CD8-positive, alpha-beta memory T cell (primary cell): ENCODE measurements at regions not wholly inside any gene's neighbourhood (a gene's known extent, or its start where the extent isn't known, plus 50 kb on each side); places are given as distances from the start of the nearest gene placed in this dataset.

ENCODE experiments used
- CTCF ChIA-PET: fragments of 350-600 bp; sonication (Branson Sonifier 250); formaldehyde crosslinking; loops from one replicate; lab custom pipeline; 2021; ENCODE audit warnings: antibody characterized with exemption; lab: Charles Lee
- POLR2A ChIA-PET: fragments of 350-600 bp; sonication (Branson Sonifier 250); formaldehyde crosslinking; loops from one replicate; lab custom pipeline; 2021; ENCODE audit warnings: antibody characterized with exemption; lab: Charles Lee
- DNase-seq, 5 donors: peaks; one replicate each; pipeline versions ENCODE4 v3.0.0 to v3.0.0-alpha.2; 2020 to 2022; ENCODE audit warnings: mixed read lengths in 1 of 5
- H3K27ac ChIP-seq: one replicate; pipeline ENCODE4 v1.7.0; 2013; ENCODE audit warnings: low read depth, mild to moderate bottlenecking, low read length, moderate library complexity
- H3K27me3 ChIP-seq: 2 replicates; pipeline ENCODE4 v1.7.0; 2013; ENCODE audit warnings: low read length, mild to moderate bottlenecking; ENCODE audit not compliant: insufficient read depth, poor library complexity, severe bottlenecking
- H3K36me3 ChIP-seq: 2 replicates; pipeline ENCODE4 v1.7.0; 2013; ENCODE audit warnings: mild to moderate bottlenecking, low read length, moderate library complexity; ENCODE audit not compliant: insufficient read depth
- H3K4me1 ChIP-seq: 2 replicates; pipeline ENCODE4 v1.7.0; 2013; ENCODE audit warnings: mild to moderate bottlenecking, low read length, moderate library complexity; ENCODE audit not compliant: insufficient read depth
- H3K4me3 ChIP-seq: 2 replicates; pipeline ENCODE4 v1.7.0; 2013; ENCODE audit warnings: mild to moderate bottlenecking, low read length
- H3K9me3 ChIP-seq: 2 replicates; pipeline ENCODE4 v1.7.0; 2013; ENCODE audit warnings: mild to moderate bottlenecking, low read length
- H3K27ac Mint-ChIP-seq, 8 donors: one replicate each; pipeline ENCODE4 v1.8.0; 2020 to 2021; ENCODE audit warnings: mixed read lengths in 8 of 8, mild to moderate bottlenecking in 6 of 8, inconsistent platforms in 3 of 8, moderate library complexity in 3 of 8
- H3K27me3 Mint-ChIP-seq, 2 donors: one replicate each; pipeline ENCODE4 v1.8.0; 2020 to 2021; ENCODE audit warnings: mixed read lengths in 2 of 2, mild to moderate bottlenecking in 1 of 2, moderate library complexity in 1 of 2
- H3K36me3 Mint-ChIP-seq, 3 donors: one replicate each; pipeline ENCODE4 v1.8.0; 2020 to 2021; ENCODE audit warnings: mixed read lengths in 3 of 3, inconsistent platforms in 1 of 3, mild to moderate bottlenecking in 1 of 3
- H3K4me1 Mint-ChIP-seq, 3 donors: one replicate each; pipeline ENCODE4 v1.8.0; 2020 to 2021; ENCODE audit warnings: mixed read lengths in 3 of 3, inconsistent platforms in 1 of 3, mild to moderate bottlenecking in 1 of 3
- H3K4me3 Mint-ChIP-seq, 7 donors: one replicate each; pipeline ENCODE4 v1.8.0; 2020 to 2021; ENCODE audit warnings: mixed read lengths in 7 of 7, mild to moderate bottlenecking in 6 of 7, moderate library complexity in 4 of 7, inconsistent platforms in 2 of 7
- H3K9me3 Mint-ChIP-seq, 5 donors: one replicate each; pipeline ENCODE4 v1.8.0; 2020 to 2022; ENCODE audit warnings: mixed read lengths in 5 of 5, mild to moderate bottlenecking in 3 of 5, moderate library complexity in 2 of 5, inconsistent platforms in 1 of 5

DNA sequence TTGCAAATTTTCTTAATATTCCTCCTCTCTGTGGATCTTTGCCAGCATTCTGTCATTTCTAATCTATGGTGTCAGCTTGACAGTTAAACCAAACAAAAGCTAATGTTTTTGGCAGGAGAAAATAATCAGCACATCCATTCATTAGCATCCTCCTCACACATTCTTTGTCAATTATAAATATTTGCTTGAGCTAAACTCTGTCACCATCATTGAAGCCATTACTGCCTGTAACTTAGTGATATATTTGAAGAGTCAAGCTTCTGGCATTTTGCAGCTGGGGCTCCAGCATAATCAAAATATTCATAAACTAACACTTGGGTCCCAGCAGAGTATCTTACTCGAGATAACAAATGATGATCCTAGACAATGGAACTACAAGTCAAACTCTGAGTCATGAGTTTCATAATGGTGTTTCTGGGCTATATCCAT lies 126.1 kb downstream of the EIF4E start:
- H3K27me3 Mint-ChIP-seq, result peaks cover 0 to 4% of the 10 kb centered on the region in 2 donors
- H3K36me3 Mint-ChIP-seq, result peaks cover 0 to 4% (median 0%) of the 10 kb centered on the region in 3 donors
- no peak overlapping the region for H3K27ac Mint-ChIP-seq
- H3K9me3 Mint-ChIP-seq, result no peaks in the 10 kb centered on the region
- H3K4me3 Mint-ChIP-seq, result no peak overlapping the region
- CTCF ChIA-PET, result no interaction called here
- Histone ChIP-seq H3K27me3 (no peaks in the 10 kb centered on the region), H3K4me3 (no peak overlapping the region), H3K9me3 (no peaks in the 10 kb centered on the region), H3K36me3 (no peaks in the 10 kb centered on the region), H3K4me1 (no peaks in the 10 kb centered on the region), H3K27ac (no peak overlapping the region)
- POLR2A ChIA-PET, result no interaction called here
- no peaks in the 10 kb centered on the region for H3K4me1 Mint-ChIP-seq
- DNase-seq, result no peak

DNA sequence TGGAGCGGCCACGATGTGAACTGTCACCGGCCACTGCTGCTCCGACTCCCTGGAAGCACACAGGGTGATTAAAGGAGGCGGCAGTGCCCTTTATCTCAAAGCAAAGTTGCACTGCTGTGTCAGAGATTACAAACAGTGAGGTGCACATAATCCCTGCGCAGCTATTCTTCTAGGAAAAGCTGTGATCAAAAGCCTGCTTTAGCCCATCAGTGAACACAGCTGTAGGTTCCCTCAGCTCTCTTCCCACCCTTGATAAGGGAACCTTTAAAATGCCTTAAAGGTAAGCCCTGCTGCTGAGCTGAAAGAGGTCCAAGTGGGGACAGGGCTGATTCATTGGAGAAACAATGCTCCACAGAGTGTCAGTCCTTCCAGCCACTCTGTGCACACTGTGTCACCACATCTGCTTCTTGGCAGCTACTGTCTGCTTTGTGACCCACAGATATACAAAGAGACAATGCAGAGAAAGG lies 127.6 kb downstream of the EIF4E start:
- Mint-ChIP-seq H3K4me1 (no peaks in the 10 kb centered on the region), H3K27me3 (peaks cover 0 to 4% of the 10 kb centered on the region in 2 donors), H3K9me3 (no peaks in the 10 kb centered on the region), H3K36me3 (peaks cover 0 to 4% (median 0%) of the 10 kb centered on the region in 3 donors), H3K27ac (peak overlapping the region in 1 of 8 donors; percentile 36), H3K4me3 (no peak overlapping the region)
- no peak overlapping the region for H3K27ac ChIP-seq
- no peak overlapping the region for H3K4me3 ChIP-seq
- ChIA-PET POLR2A (no interaction called here), CTCF (no interaction called here)
- no peaks in the 10 kb centered on the region for H3K4me1 ChIP-seq
- H3K27me3 ChIP-seq, result no peaks in the 10 kb centered on the region
- H3K9me3 ChIP-seq, result no peaks in the 10 kb centered on the region
- H3K36me3 ChIP-seq, result no peaks in the 10 kb centered on the region
- no peak for DNase-seq

- no peaks in the 10 kb centered on the region for H3K27me3 ChIP-seq
- Mint-ChIP-seq H3K36me3 (no peaks in the 10 kb centered on the region), H3K27me3 (peaks cover 0 to 3% of the 10 kb centered on the region in 2 donors), H3K27ac (no peak overlapping the region), H3K4me3 (no peak overlapping the region), H3K9me3 (no peaks in the 10 kb centered on the region), H3K4me1 (no peaks in the 10 kb centered on the region)
- no peak overlapping the region for H3K4me3 ChIP-seq
- no peak for DNase-seq
- H3K27ac ChIP-seq, result no peak overlapping the region
- H3K4me1 ChIP-seq, result no peaks in the 10 kb centered on the region
- ChIA-PET POLR2A (no interaction called here), CTCF (no interaction called here)
- H3K9me3 ChIP-seq, result no peaks in the 10 kb centered on the region
- no peaks in the 10 kb centered on the region for H3K36me3 ChIP-seq
Measured at GRCh38 chr4:98796991-98797390, 131.9 kb downstream of the EIF4E start.

DNA sequence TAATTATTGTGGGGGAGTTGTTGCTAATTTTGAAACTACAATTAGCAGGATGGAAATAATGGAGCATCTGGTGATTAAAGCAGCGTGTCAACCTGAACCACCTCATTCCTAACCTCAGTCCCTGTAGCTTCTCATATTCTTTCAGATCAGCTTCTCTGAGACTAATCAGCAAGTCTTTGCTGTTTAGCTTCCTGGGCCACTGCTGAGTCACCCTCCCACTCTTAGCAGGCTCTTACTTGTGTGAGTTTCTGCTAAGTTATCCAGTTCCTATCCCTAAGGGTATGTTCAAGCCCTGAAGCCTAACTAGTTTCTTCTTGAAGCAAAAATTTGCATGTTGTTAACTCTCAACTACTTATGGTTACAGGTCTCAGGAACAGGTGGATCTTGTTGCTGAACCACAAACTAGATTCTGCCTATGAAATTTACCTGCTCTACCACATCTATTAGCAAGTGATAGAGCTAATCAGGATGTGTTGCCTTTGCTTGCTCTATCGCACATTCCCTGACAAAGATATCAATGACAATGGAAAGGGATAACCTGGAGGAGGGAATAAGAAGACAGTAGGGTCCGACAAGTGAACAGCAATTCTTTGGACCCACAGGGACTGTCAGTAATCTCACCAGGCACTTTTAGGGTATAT lies 134.2 kb downstream of the EIF4E start:
- no peak overlapping the region for H3K27ac ChIP-seq
- H3K4me3 ChIP-seq, result no peak overlapping the region
- no peaks in the 10 kb centered on the region for H3K9me3 ChIP-seq
- no peaks in the 10 kb centered on the region for H3K9me3 Mint-ChIP-seq
- H3K36me3 Mint-ChIP-seq, result no peaks in the 10 kb centered on the region
- H3K27me3 ChIP-seq, result no peaks in the 10 kb centered on the region
- H3K36me3 ChIP-seq, result no peaks in the 10 kb centered on the region
- H3K27me3 Mint-ChIP-seq, result peaks cover 0 to 3% of the 10 kb centered on the region in 2 donors
- H3K4me1 ChIP-seq, result no peaks in the 10 kb centered on the region
- no peak overlapping the region for H3K4me3 Mint-ChIP-seq
- H3K27ac Mint-ChIP-seq, result no peak overlapping the region
- no peaks in the 10 kb centered on the region for H3K4me1 Mint-ChIP-seq
- no peak for DNase-seq
- ChIA-PET POLR2A (no interaction called here), CTCF (no interaction called here)

DNA sequence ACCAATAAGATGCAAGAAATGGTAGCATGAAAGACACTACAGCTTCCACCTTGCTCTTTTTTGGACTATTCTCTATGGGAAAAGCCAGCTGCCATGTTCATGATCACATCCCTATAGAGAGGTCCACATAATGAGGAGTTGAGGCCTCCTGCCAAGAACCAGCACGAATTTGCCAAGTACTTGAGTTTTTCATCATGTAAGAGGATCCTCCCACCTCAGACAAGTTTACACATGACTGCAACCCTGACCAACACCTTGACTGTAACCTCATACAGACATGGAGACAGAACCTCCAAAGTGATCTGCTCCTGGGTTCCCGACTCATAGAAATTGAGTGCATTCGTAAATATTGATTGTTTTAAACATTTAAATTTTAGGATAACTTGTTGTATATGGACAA lies 135.2 kb upstream of the TSPAN5 start:
- H3K4me1 ChIP-seq, result no peaks in the 10 kb centered on the region
- Mint-ChIP-seq H3K27ac (no peak overlapping the region), H3K27me3 (peaks cover 0 to 5% of the 10 kb centered on the region in 2 donors), H3K36me3 (no peaks in the 10 kb centered on the region), H3K4me1 (no peaks in the 10 kb centered on the region), H3K4me3 (no peak overlapping the region), H3K9me3 (no peaks in the 10 kb centered on the region)
- H3K4me3 ChIP-seq, result no peak overlapping the region
- no peaks in the 10 kb centered on the region for H3K9me3 ChIP-seq
- ChIA-PET CTCF (no interaction called here), POLR2A (no interaction called here)
- no peak for DNase-seq
- no peaks in the 10 kb centered on the region for H3K36me3 ChIP-seq
- H3K27ac ChIP-seq, result no peak overlapping the region
- no peaks in the 10 kb centered on the region for H3K27me3 ChIP-seq

DNA sequence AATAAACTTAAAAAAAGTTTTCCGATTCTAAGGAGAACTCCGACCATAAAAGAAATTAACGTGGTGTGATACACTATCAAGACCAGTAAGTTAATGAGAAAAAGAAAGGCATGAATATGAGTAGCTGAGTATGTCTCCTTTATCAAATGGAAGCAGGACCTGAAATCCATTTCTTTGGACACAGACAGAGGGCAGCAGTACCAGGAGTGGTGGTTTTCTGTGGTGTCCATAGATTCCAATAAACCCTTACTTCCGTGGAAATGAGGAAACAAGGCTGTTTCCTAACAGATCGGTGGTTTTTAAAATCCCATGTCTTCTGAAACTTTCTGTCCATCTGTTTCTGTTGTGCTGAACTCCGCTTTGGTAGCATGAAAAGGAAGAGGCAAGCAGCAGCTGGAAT lies 128.5 kb upstream of the TSPAN5 start:
- ChIA-PET POLR2A (no interaction called here), CTCF (no interaction called here)
- Histone ChIP-seq H3K4me3 (no peak overlapping the region), H3K4me1 (no peaks in the 10 kb centered on the region), H3K9me3 (no peaks in the 10 kb centered on the region), H3K27ac (no peak overlapping the region), H3K36me3 (no peaks in the 10 kb centered on the region), H3K27me3 (no peaks in the 10 kb centered on the region)
- no peak overlapping the region for H3K27ac Mint-ChIP-seq
- no peak for DNase-seq
- H3K4me3 Mint-ChIP-seq, result no peak overlapping the region
- peaks cover 0 to 8% (median 0%) of the 10 kb centered on the region in 3 donors for H3K36me3 Mint-ChIP-seq
- H3K9me3 Mint-ChIP-seq, result no peaks in the 10 kb centered on the region
- H3K27me3 Mint-ChIP-seq, result peaks cover 3 to 4% of the 10 kb centered on the region in 2 donors
- H3K4me1 Mint-ChIP-seq, result no peaks in the 10 kb centered on the region

GRCh38 chr4:98784947-98785706 lies 126.7 kb upstream of the TSPAN5 start:
- H3K27me3 ChIP-seq, result no peaks in the 10 kb centered on the region
- no peak overlapping the region for H3K4me3 Mint-ChIP-seq
- H3K36me3 Mint-ChIP-seq, result peaks cover 0 to 8% (median 1%) of the 10 kb centered on the region in 3 donors
- no peaks in the 10 kb centered on the region for H3K4me1 ChIP-seq
- H3K9me3 Mint-ChIP-seq, result no peaks in the 10 kb centered on the region
- ChIA-PET CTCF (no interaction called here), POLR2A (no interaction called here)
- H3K27ac ChIP-seq, result no peak overlapping the region
- no peaks in the 10 kb centered on the region for H3K9me3 ChIP-seq
- no peaks in the 10 kb centered on the region for H3K36me3 ChIP-seq
- no peak overlapping the region for H3K27ac Mint-ChIP-seq
- no peak for DNase-seq
- peaks cover 10 to 11% of the 10 kb centered on the region in 2 donors for H3K27me3 Mint-ChIP-seq
- H3K4me1 Mint-ChIP-seq, result no peaks in the 10 kb centered on the region
- no peak overlapping the region for H3K4me3 ChIP-seq

- H3K27me3 ChIP-seq, result no peaks in the 10 kb centered on the region
- H3K4me1 ChIP-seq, result no peaks in the 10 kb centered on the region
- POLR2A ChIA-PET, result no interaction called here
- H3K4me3 ChIP-seq, result no peak overlapping the region
- Mint-ChIP-seq H3K36me3 (peaks cover 0 to 12% (median 1%) of the 10 kb centered on the region in 3 donors), H3K27ac (no peak overlapping the region), H3K9me3 (no peaks in the 10 kb centered on the region), H3K27me3 (peaks cover 8 to 11% of the 10 kb centered on the region in 2 donors), H3K4me1 (no peaks in the 10 kb centered on the region), H3K4me3 (no peak overlapping the region)
- no peaks in the 10 kb centered on the region for H3K9me3 ChIP-seq
- CTCF ChIA-PET, result no interaction called here
- no peak overlapping the region for H3K27ac ChIP-seq
- H3K36me3 ChIP-seq, result no peaks in the 10 kb centered on the region
- DNase-seq, result no peak
Measured at GRCh38 chr4:98781641-98782357, 123.4 kb upstream of the TSPAN5 start.
